ENCODE measurements at regions not wholly inside any gene's neighbourhood (a gene's known extent, or its start where the extent isn't known, plus 50 kb on each side); places are given as distances from the start of the nearest gene placed in this dataset.
A peak's percentile ranks its signal among the peaks of the same experiment; 100 is the strongest.

GRCh38 chr1:232244426-232244825 is 385.5 kb downstream of the SIPA1L2 start:
- TF ChIP-seq GATA2 (IDR thresholded peaks at IDR 0.05; ENCODE audit: low read depth, low read length) (no peak), GATA3 (IDR thresholded peaks at IDR 0.05; ENCODE audit: low read depth, low read length) (no peak)

- TF ChIP-seq GATA2 (IDR thresholded peaks at IDR 0.05; ENCODE audit: low read depth, low read length) (no peak), GATA3 (IDR thresholded peaks at IDR 0.05; ENCODE audit: low read depth, low read length) (no peak)
Measured at GRCh38 chr1:232239998-232240397, 389.9 kb downstream of the SIPA1L2 start.

GRCh38 chr1:232239522-232239921 is 390.4 kb downstream of the SIPA1L2 start:
- TF ChIP-seq GATA3 (IDR thresholded peaks at IDR 0.05; ENCODE audit: low read depth, low read length) (no peak), GATA2 (IDR thresholded peaks at IDR 0.05; ENCODE audit: low read depth, low read length) (no peak)

GRCh38 chr1:232238009-232238408 is 391.9 kb downstream of the SIPA1L2 start:
- TF ChIP-seq GATA3 (IDR thresholded peaks at IDR 0.05; ENCODE audit: low read depth, low read length): no peak
- TF ChIP-seq GATA2 (IDR thresholded peaks at IDR 0.05; ENCODE audit: low read depth, low read length): no peak

GRCh38 chr1:232227306-232227705 is 402.6 kb downstream of the SIPA1L2 start:
- no peak for TF ChIP-seq GATA2 (IDR thresholded peaks at IDR 0.05; ENCODE audit: low read depth, low read length)
- TF ChIP-seq GATA3 (IDR thresholded peaks at IDR 0.05; ENCODE audit: low read depth, low read length): no peak

GRCh38 chr1:232226197-232226712 is 403.7 kb downstream of the SIPA1L2 start:
- TF ChIP-seq GATA3 (IDR thresholded peaks at IDR 0.05; ENCODE audit: low read depth, low read length) (no peak), GATA2 (IDR thresholded peaks at IDR 0.05; ENCODE audit: low read depth, low read length) (no peak)

GRCh38 chr1:232225336-232226131 is 404.4 kb downstream of the SIPA1L2 start:
- TF ChIP-seq GATA2 (IDR thresholded peaks at IDR 0.05; ENCODE audit: low read depth, low read length): no peak
- TF ChIP-seq GATA3 (IDR thresholded peaks at IDR 0.05; ENCODE audit: low read depth, low read length): no peak

GRCh38 chr1:232223887-232224286 is 406.0 kb downstream of the SIPA1L2 start:
- TF ChIP-seq GATA3 (IDR thresholded peaks at IDR 0.05; ENCODE audit: low read depth, low read length) (no peak), GATA2 (IDR thresholded peaks at IDR 0.05; ENCODE audit: low read depth, low read length) (no peak)

GRCh38 chr1:232223183-232223708 is 406.7 kb downstream of the SIPA1L2 start:
- TF ChIP-seq GATA3 (IDR thresholded peaks at IDR 0.05; ENCODE audit: low read depth, low read length) (no peak), GATA2 (IDR thresholded peaks at IDR 0.05; ENCODE audit: low read depth, low read length) (no peak)

GRCh38 chr1:232222614-232223013 is 407.3 kb downstream of the SIPA1L2 start:
- TF ChIP-seq GATA3 (IDR thresholded peaks at IDR 0.05; ENCODE audit: low read depth, low read length) (no peak), GATA2 (IDR thresholded peaks at IDR 0.05; ENCODE audit: low read depth, low read length) (no peak)

- TF ChIP-seq GATA2 (IDR thresholded peaks at IDR 0.05; ENCODE audit: low read depth, low read length) (no peak), GATA3 (IDR thresholded peaks at IDR 0.05; ENCODE audit: low read depth, low read length) (no peak)
Measured at GRCh38 chr1:232221802-232222499, 408.0 kb downstream of the SIPA1L2 start.

- peak; percentile 61; the same call in 1 of the 2 replicates for TF ChIP-seq GATA2 (IDR thresholded peaks at IDR 0.05; ENCODE audit: low read depth, low read length)
- peak; percentile 42; the same call in 1 of the 2 replicates for TF ChIP-seq GATA3 (IDR thresholded peaks at IDR 0.05; ENCODE audit: low read depth, low read length)
Measured at GRCh38 chr1:232218955-232219865, 410.7 kb downstream of the SIPA1L2 start.

GRCh38 chr1:232213928-232214327 is 416.0 kb downstream of the SIPA1L2 start:
- TF ChIP-seq GATA2 (IDR thresholded peaks at IDR 0.05; ENCODE audit: low read depth, low read length) (no peak), GATA3 (IDR thresholded peaks at IDR 0.05; ENCODE audit: low read depth, low read length) (no peak)

All from SH-SY5Y (cell line).